ENCODE measurements at regions not wholly inside any gene's neighbourhood (a gene's known extent, or its start where the extent isn't known, plus 50 kb on each side); places are given as distances from the start of the nearest gene placed in this dataset.

- no peak for DNase-seq (ENCODE audit: low read depth in 3 of 3)
Measured at GRCh38 chr22:47280301-47280700, 517.9 kb downstream of the TBC1D22A start.

GRCh38 chr22:47279746-47280145, 517.3 kb downstream of the TBC1D22A start:
- DNase-seq (ENCODE audit: low read depth in 3 of 3) = no peak

DNA sequence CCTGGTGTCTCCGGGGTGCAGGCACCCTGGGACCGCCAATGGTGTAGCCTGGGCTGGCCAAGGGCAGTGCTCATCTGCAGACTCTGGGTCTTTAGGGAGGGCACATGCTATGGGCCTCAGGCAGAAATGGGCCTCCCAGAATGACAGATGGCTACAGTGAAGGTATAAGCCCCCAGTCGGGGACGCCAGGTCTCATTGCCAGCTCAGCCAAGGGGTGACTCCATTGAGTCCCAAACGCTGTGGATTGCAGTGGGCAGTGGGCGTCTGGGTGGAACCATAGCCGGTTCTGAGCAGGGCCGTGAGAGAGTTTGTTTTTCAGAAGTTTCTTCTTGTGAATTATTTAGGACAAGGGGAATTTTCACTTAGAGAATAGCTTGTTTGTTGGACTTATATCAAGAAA, 516.9 kb downstream of the TBC1D22A start:
- no peak for DNase-seq (ENCODE audit: low read depth in 3 of 3)

DNA sequence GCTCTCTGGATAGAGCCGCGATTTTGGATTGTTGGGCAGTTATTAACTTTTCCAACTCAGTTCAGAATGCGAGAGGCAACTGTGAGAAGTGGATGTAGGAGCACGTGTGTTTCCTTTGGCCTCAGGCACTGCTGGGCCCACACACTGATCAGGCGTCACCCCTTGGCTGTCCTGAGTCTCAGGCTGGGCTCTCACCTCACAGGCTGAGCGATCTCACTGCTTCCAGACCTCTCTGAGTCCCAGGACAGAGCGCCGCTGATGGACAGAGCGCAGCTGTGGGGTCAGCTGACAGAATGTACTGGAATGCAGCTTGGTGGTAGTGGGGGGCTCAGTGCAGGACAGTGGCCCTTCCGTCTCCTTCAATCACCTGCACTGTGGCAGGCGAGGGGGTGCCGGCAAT, 516.2 kb downstream of the TBC1D22A start:
- DNase-seq (ENCODE audit: low read depth in 3 of 3) = no peak

- no peak for DNase-seq (ENCODE audit: low read depth in 3 of 3)
Measured at GRCh38 chr22:47277531-47277930, 515.1 kb downstream of the TBC1D22A start.

GRCh38 chr22:47276991-47277390, 514.5 kb downstream of the TBC1D22A start:
- DNase-seq (ENCODE audit: low read depth in 3 of 3) = no peak

GRCh38 chr22:47276450-47276820, 514.0 kb downstream of the TBC1D22A start:
- DNase-seq (ENCODE audit: low read depth in 3 of 3) = no peak

DNA sequence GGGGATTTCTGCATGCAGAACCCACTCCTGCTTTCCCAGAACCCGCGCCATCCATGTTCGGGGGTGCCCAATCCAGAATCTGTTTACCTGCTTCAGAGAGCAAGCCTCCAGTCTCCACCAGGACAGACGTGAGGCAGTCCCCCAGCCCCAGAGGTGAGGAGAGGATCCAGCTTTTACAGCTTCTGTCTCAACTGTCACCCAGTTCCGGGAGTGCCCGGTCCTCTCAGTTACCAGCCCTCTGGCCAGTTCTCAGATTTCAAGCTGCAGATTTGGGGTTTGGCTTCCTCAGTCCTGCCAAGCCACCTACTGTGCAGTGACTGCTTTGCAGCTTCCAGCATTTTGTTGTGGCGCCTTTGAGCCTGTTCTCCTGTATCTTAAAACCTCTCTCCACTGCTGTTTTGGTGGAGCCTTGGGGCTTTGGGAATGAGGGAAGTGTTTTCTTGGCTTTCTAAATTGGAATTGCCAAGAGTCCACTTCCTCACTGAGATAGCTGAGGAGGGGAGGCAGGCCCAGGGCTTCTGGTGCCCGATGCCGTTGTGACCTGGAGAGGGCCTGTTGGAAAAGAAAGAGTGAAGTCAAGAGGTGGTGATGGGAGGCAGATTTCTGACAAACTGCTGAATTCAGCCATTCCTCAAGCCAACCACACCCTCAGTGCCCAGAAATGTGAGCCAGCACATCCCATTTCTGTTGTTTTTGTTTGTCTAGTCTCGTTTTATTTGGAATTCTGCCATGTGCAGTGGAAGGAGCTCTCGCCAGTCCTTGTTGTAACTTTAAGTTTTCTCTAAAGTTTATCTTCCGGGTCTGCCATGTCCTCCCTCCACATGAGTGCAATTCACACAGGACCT, 513.4 kb downstream of the TBC1D22A start:
- DNase-seq (ENCODE audit: low read depth in 3 of 3) = no peak

DNA sequence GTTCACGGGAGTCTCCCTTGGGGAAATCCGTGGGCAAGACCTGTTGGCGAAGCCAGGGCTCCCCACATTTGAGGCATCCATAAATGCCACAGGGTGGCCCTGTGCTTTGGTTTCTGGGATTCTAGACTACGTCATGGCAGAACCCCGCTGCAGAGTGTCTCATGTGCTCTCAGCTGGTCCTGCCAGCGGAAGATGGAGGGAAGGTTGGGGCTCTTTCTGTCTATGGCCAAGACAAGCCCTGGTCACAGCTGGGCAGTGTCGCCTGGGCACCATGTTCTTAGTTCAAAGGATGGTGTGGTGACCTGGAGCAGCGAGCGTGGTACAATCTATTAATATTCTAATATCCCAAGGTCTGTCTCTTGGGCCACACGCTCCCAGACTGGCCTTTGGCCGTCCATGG, 511.7 kb downstream of the TBC1D22A start:
- DNase-seq (ENCODE audit: low read depth in 3 of 3) = no peak

DNA sequence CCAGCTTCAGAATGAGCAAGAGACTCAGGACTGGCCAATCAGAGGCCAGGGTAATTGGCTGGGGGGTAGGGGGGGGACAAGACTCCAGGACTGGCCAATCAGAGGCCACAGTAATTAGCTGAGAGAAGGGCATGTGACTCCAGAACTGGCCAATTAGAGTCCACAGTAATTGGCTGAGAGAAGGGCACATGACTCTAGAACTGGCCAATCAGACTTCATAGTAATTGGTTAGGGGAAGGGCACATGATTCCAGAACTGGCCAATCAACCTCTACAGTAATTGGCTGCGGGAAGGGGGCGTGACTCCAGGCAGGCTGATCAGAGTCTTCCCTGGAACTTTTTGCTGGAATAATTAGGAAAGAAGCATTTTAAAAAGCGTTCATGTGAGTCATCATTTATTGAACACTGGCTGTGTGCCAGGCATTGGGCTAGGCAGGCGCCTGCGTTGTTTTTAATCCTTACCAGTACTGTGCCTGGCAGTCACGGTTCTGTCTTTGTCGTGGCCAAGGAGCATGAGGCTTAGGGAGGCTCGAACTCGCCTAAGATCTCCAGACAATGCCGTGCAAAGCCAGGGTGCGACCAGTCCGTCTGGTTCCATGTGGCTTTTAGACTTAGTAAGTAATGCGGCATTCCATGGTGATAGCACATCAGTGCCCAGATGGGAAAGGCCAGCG, 508.1 kb downstream of the TBC1D22A start:
- DNase-seq (ENCODE audit: low read depth in 3 of 3) = no peak

- no peak for DNase-seq (ENCODE audit: low read depth in 3 of 3)
Measured at GRCh38 chr22:47269516-47270088, 507.2 kb downstream of the TBC1D22A start.

- DNase-seq (ENCODE audit: low read depth in 3 of 3) = no peak
Measured at GRCh38 chr22:47267513-47268282, 505.2 kb downstream of the TBC1D22A start.

DNA sequence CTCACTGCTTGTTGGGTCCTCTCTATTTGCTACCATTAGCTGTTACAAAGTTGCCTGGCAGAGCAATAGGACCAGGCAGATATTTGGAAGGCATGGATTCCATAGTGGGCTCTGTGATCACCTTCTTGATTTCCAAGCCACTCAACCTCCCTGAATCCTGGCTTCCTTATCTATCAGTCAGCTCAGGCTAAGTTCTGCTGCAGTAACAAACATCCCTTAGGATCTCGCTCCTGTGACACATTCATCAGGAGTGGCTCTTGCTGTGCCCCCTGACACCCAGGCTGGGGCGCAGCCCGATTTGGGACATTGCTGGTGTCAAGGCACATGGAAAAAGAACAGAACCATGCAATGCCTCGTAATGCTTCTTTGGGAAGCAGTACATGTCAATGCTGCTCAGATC, 503.9 kb downstream of the TBC1D22A start:
- no peak for DNase-seq (ENCODE audit: low read depth in 3 of 3)

DNA sequence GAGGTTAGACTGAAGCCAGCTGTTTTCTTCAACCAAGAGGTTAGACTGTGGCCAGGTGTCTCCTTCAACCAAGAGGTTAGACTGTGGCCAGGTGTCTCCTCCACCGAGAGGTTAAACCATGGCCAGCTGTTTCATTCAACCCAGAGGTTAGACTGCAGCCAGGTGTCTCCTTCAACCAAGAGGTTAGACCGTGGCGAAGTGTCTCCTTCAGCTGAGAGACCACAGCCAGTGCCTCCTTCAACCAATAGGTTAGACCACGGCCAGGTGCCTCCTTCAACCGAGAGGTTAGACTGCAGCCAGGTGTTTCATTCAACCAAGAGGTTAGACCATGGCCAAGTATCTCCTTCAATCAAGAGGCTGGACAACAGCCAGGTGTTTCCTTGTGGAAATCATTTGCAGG, 498.1 kb downstream of the TBC1D22A start:
- DNase-seq (ENCODE audit: low read depth in 3 of 3) = no peak

- no peak for DNase-seq (ENCODE audit: low read depth in 3 of 3)
Measured at GRCh38 chr22:47259990-47260389, 497.5 kb downstream of the TBC1D22A start.

- DNase-seq (ENCODE audit: low read depth in 3 of 3) = no peak
Measured at GRCh38 chr22:47259049-47259448, 496.6 kb downstream of the TBC1D22A start.

GRCh38 chr22:47257976-47258375, 495.5 kb downstream of the TBC1D22A start:
- DNase-seq (ENCODE audit: low read depth in 3 of 3) = no peak

GRCh38 chr22:47257566-47257965, 495.1 kb downstream of the TBC1D22A start:
- no peak for DNase-seq (ENCODE audit: low read depth in 3 of 3)

DNA sequence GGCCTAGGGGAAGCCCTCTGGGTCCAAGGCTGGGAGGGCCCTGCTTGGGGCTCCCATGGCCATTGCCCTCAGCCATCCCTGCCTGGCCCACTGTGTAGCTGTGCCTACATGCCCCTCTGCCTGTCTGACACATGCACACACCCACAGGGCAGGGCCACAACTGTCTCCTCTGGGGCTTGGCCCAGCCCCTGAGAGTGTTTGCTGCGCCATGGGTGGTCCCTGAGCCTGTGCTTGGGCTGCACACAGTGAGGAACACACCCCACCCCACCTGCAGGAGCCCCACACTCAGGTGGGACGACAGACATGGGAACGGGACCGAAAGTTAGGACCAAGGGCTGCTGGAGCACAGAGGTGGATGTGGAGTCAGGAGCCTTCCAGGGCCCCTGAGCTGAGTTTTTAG, 489.5 kb downstream of the TBC1D22A start:
- DNase-seq (ENCODE audit: low read depth in 3 of 3) = no peak

- no peak for DNase-seq (ENCODE audit: low read depth in 3 of 3)
Measured at GRCh38 chr22:47250995-47251765, 488.7 kb downstream of the TBC1D22A start.

- no peak for DNase-seq (ENCODE audit: low read depth in 3 of 3)
Measured at GRCh38 chr22:47249370-47249928, 487.0 kb downstream of the TBC1D22A start.
